Loucy (cell line): ENCODE measurements at regions not wholly inside any gene's neighbourhood (a gene's known extent, or its start where the extent isn't known, plus 50 kb on each side); places are given as distances from the start of the nearest gene placed in this dataset.

Experiments used
- H2AFZ ChIP-seq: fragments of 200-600 bp; sonication (generic); 2 replicates; pipeline ENCODE4 v1.6.0; 2016; ENCODE audit warnings: antibody characterized with exemption, mild to moderate bottlenecking, low read length, moderate library complexity
- H3F3A ChIP-seq: fragments of 200-600 bp; 2 replicates; pipeline ENCODE4 v1.6.0; 2016; ENCODE audit warnings: antibody characterized with exemption, low read depth, mild to moderate bottlenecking
- H3K27me3 ChIP-seq: fragments of 200-600 bp; sonication (generic); 2 replicates; pipeline ENCODE4 v1.6.1; 2014; ENCODE audit warnings: low read length, mild to moderate bottlenecking; ENCODE audit not compliant: insufficient read depth, poor library complexity, severe bottlenecking
- H3K36me3 ChIP-seq: fragments of 200-600 bp; sonication (generic); 2 replicates; pipeline ENCODE4 v1.6.1; 2016; ENCODE audit warnings: low read length; ENCODE audit not compliant: insufficient read depth
- H3K4me1 ChIP-seq: fragments of 200-600 bp; sonication (generic); 2 replicates; pipeline ENCODE4 v1.5.1; 2014; ENCODE audit warnings: low read length, mild to moderate bottlenecking; ENCODE audit not compliant: insufficient read depth, poor library complexity, severe bottlenecking
- H3K4me2 ChIP-seq: fragments of 200-600 bp; sonication (generic); 2 replicates; pipeline ENCODE4 v1.6.0; 2014; ENCODE audit warnings: antibody characterized with exemption, low read length, low read depth, mild to moderate bottlenecking; ENCODE audit not compliant: poor library complexity, severe bottlenecking
- H3K4me3 ChIP-seq: fragments of 200-600 bp; sonication (generic); 2 replicates; pipeline ENCODE4 v1.5.1; 2014; ENCODE audit warnings: low read length, mild to moderate bottlenecking, mixed read lengths; ENCODE audit not compliant: poor library complexity, severe bottlenecking
- H3K79me2 ChIP-seq: fragments of 200-600 bp; sonication (generic); 2 replicates; pipeline ENCODE4 v1.6.1; 2014; ENCODE audit warnings: low read length; ENCODE audit not compliant: insufficient read depth
- H3K9ac ChIP-seq: fragments of 200-600 bp; sonication (generic); 2 replicates; pipeline ENCODE4 v1.6.0; 2014; ENCODE audit warnings: mild to moderate bottlenecking, low read depth, low read length, moderate library complexity; ENCODE audit not compliant: poor library complexity, severe bottlenecking
- H3K9me2 ChIP-seq: fragments of 200-600 bp; sonication (generic); replicated peaks from 2 replicates; pipeline ENCODE4 v1.6.1; 2016; ENCODE audit warnings: low read depth, low read length, mixed read lengths
- H3K9me3 ChIP-seq: fragments of 200-600 bp; sonication (generic); 2 replicates; pipeline ENCODE4 v1.6.1; 2014; ENCODE audit warnings: mild to moderate bottlenecking, antibody characterized with exemption, low read length, low read depth; ENCODE audit not compliant: insufficient read depth
- H4K20me1 ChIP-seq: fragments of 200-600 bp; sonication (generic); 2 replicates; pipeline ENCODE4 v1.6.0; 2014; ENCODE audit warnings: antibody characterized with exemption, low read length, mild to moderate bottlenecking; ENCODE audit not compliant: insufficient read depth, poor library complexity, severe bottlenecking
- CTCF ChIP-seq: fragments of 200-600 bp; sonication (generic); conservative IDR thresholded peaks from 2 replicates; pipeline ENCODE4 v1.5.1; 2014; ENCODE audit warnings: mild to moderate bottlenecking, antibody characterized with exemption, low read length
- EZH2phosphoT487 ChIP-seq: fragments of 200-600 bp; IDR thresholded peaks from 2 replicates; pipeline ENCODE4 v1.6.1; 2018; ENCODE audit warnings: antibody characterized with exemption, mild to moderate bottlenecking, moderate library complexity, borderline replicate concordance

DNA sequence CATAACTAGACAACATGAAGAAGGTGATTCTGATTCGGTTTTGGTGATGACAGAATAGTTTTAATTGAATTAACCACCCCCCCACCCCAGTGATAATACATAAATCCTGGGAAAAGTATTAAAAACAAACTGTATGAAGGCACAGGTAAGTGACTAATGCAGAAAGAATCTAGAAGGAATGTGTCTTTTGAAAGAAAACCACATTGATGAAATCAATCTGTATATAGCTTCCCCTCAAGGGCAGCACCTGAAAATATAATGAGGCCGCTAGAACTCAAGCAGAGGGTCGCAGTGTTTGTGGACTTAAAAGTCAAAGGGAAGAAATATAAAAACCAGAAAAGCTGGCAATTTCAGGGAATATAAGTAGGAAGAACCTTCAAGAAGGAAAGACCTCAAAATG is 580.5 kb upstream of the CHORDC1 start:
- TF ChIP-seq EZH2phosphoT487: no peak
- TF ChIP-seq CTCF: no peak
- H3K27me3 ChIP-seq: no peaks in the 10 kb centered on the region
- H3K36me3 ChIP-seq: no peaks in the 10 kb centered on the region
- no peak overlapping the region for H3K4me3 ChIP-seq
- H4K20me1 ChIP-seq: no peaks in the 10 kb centered on the region
- no peaks in the 10 kb centered on the region; the same call in 1 of the 2 replicates for H3K9me3 ChIP-seq
- no peaks in the 10 kb centered on the region for H3K79me2 ChIP-seq
- H2AFZ ChIP-seq: no peak overlapping the region
- no peak overlapping the region for H3K9ac ChIP-seq
- no peaks in the 10 kb centered on the region for H3F3A ChIP-seq
- no peak overlapping the region for H3K4me2 ChIP-seq
- no peaks in the 10 kb centered on the region for H3K9me2 ChIP-seq
- no peaks in the 10 kb centered on the region for H3K4me1 ChIP-seq

GRCh38 chr11:90798769-90799168 is 575.9 kb upstream of the CHORDC1 start:
- H3K36me3 ChIP-seq: no peaks in the 10 kb centered on the region
- no peak overlapping the region for H3K9ac ChIP-seq
- H3K79me2 ChIP-seq: no peaks in the 10 kb centered on the region
- no peak overlapping the region for H3K4me3 ChIP-seq
- no peaks in the 10 kb centered on the region for H4K20me1 ChIP-seq
- no peak for TF ChIP-seq CTCF
- no peak for TF ChIP-seq EZH2phosphoT487
- H2AFZ ChIP-seq: no peak overlapping the region
- no peaks in the 10 kb centered on the region for H3K4me1 ChIP-seq
- no peak overlapping the region for H3K4me2 ChIP-seq
- no peaks in the 10 kb centered on the region for H3F3A ChIP-seq
- no peaks in the 10 kb centered on the region for H3K27me3 ChIP-seq
- H3K9me2 ChIP-seq: no peaks in the 10 kb centered on the region
- H3K9me3 ChIP-seq: no peaks in the 10 kb centered on the region; the same call in 1 of the 2 replicates

- Histone ChIP-seq H3K36me3 (no peaks in the 10 kb centered on the region), H3K9me3 (no peaks in the 10 kb centered on the region; the same call in 1 of the 2 replicates), H3K9ac (no peak overlapping the region), H3K4me1 (no peaks in the 10 kb centered on the region), H3K9me2 (no peaks in the 10 kb centered on the region), H4K20me1 (no peaks in the 10 kb centered on the region), H2AFZ (no peak overlapping the region), H3K4me2 (no peak overlapping the region), H3K27me3 (no peaks in the 10 kb centered on the region), H3F3A (no peaks in the 10 kb centered on the region), H3K4me3 (no peak overlapping the region), H3K79me2 (no peaks in the 10 kb centered on the region)
- TF ChIP-seq EZH2phosphoT487 (no peak), CTCF (no peak)
These were observed 572.9 kb upstream of the CHORDC1 start for GRCh38 chr11:90795746-90796145.
